H1 (cell line): ENCODE measurements at regions not wholly inside any gene's neighbourhood (a gene's known extent, or its start where the extent isn't known, plus 50 kb on each side); places are given as distances from the start of the nearest gene placed in this dataset.

ENCODE experiments used
- CTCF ChIA-PET: fragments of 300-600 bp; sonication (Branson Sonifier 250); formaldehyde crosslinking; loops from one replicate; lab custom pipeline; 2021; ENCODE audit not compliant: partially characterized antibody; lab: Charles Lee
- POLR2A ChIA-PET: fragments of 300-600 bp; sonication (Branson Sonifier 250); formaldehyde crosslinking; loops from one replicate; lab custom pipeline; 2021; ENCODE audit warnings: inconsistent platforms; ENCODE audit not compliant: partially characterized antibody; lab: Charles Lee
- DNase-seq, 2 experiments: peaks; one replicate each; pipeline versions ENCODE4 v3.0.0 to v3.0.0-alpha.2; 2010 to 2022; ENCODE audit warnings: low spot score in 2 of 2, low read depth in 1 of 2, mixed read lengths in 1 of 2
- FAIRE-seq: peaks from 2 replicates; lab custom pipeline; 2011; peaks lifted over from hg19 to GRCh38; lab: Jason Lieb, UNC
- H2AFZ ChIP-seq: 2 replicates; pipeline ENCODE4 v1.8.1; 2012; ENCODE audit warnings: low read length, inconsistent platforms
- H2AK5ac ChIP-seq: 2 replicates; pipeline ENCODE4 v1.6.1; 2013; ENCODE audit warnings: low read depth, low read length
- H2BK120ac ChIP-seq: replicated peaks from 2 replicates; pipeline ENCODE3; 2013; ENCODE audit warnings: low read depth, low read length, inconsistent platforms
- H2BK12ac ChIP-seq: 2 replicates; pipeline ENCODE4 v1.6.1; 2013; ENCODE audit warnings: low read depth, low read length
- H2BK15ac ChIP-seq: 2 replicates; pipeline ENCODE4 v1.6.1; 2013; ENCODE audit warnings: low read length
- H2BK20ac ChIP-seq: 2 replicates; pipeline ENCODE4 v1.6.1; 2013; ENCODE audit warnings: low read length
- H2BK5ac ChIP-seq: 2 replicates; pipeline ENCODE4 v1.6.1; 2013; ENCODE audit warnings: low read depth, low read length
- H3K14ac ChIP-seq: 2 replicates; pipeline ENCODE4 v1.6.1; 2013; ENCODE audit warnings: inconsistent platforms; ENCODE audit not compliant: insufficient read length
- H3K18ac ChIP-seq: 2 replicates; pipeline ENCODE4 v1.6.1; 2013; ENCODE audit warnings: low read length; ENCODE audit errors: extremely low read depth
- H3K23ac ChIP-seq: 2 replicates; pipeline ENCODE4 v1.6.1; 2013; ENCODE audit warnings: inconsistent platforms; ENCODE audit not compliant: insufficient read length
- H3K23me2 ChIP-seq: 2 replicates; pipeline ENCODE4 v1.6.1; 2013; ENCODE audit warnings: low read depth, low read length
- H3K27ac ChIP-seq: 2 replicates; pipeline ENCODE4 v1.6.1; 2011; ENCODE audit warnings: low read depth, low read length, inconsistent platforms
- H3K27me3 ChIP-seq, 4 experiments: replicated peaks in 1 of 4; 1 replicate in 1 of 4; 2 replicates in 3 of 4; pipeline versions ENCODE4 v1.6.1 to v1.8.1; 2011 to 2013; ENCODE audit warnings: low read length in 3 of 4, mild to moderate bottlenecking in 3 of 4, inconsistent platforms in 2 of 4, mixed read lengths in 2 of 4, moderate library complexity in 1 of 4; ENCODE audit not compliant: control insufficient read depth in 3 of 4, insufficient read depth in 3 of 4; ENCODE audit errors: extremely low read depth in 1 of 4
- H3K36me3 ChIP-seq, 4 experiments: 2 replicates each; pipeline versions ENCODE4 v1.6.1 to v1.8.1; 2011 to 2013; ENCODE audit warnings: mild to moderate bottlenecking in 4 of 4, low read length in 3 of 4, moderate library complexity in 2 of 4, control low read depth in 1 of 4, inconsistent platforms in 1 of 4; ENCODE audit not compliant: insufficient read depth in 4 of 4, control insufficient read depth in 2 of 4
- H3K4ac ChIP-seq: replicated peaks from 2 replicates; pipeline ENCODE3; 2013; ENCODE audit warnings: low read length, low read depth, mixed read lengths, inconsistent platforms; ENCODE audit not compliant: insufficient read length
- H3K4me1 ChIP-seq, 4 experiments: replicated peaks in 1 of 4; 1 replicate in 1 of 4; 2 replicates in 3 of 4; pipeline versions ENCODE4 v1.6.1 to v1.8.1; 2011 to 2013; ENCODE audit warnings: low read length in 3 of 4, inconsistent platforms in 2 of 4, mixed read lengths in 1 of 4; ENCODE audit not compliant: insufficient read depth in 4 of 4, control insufficient read depth in 3 of 4
- H3K4me2 ChIP-seq, 2 experiments: 2 replicates each; pipeline versions ENCODE4 v1.6.1 to v1.8.1; 2011 to 2013; ENCODE audit warnings: low read depth in 2 of 2, low read length in 2 of 2, control low read depth in 1 of 2, inconsistent platforms in 1 of 2, mild to moderate bottlenecking in 1 of 2; ENCODE audit not compliant: insufficient read depth in 1 of 2
- H3K4me3 ChIP-seq, 4 experiments: fragments of 200-600, 300-600 bp in 1 of 4; sonication (generic), shearing (Covaris generic), sonication (Bioruptor Twin) in 1 of 4; 2 replicates each; pipeline versions ENCODE4 v1.5.1 to v1.8.1; 2011 to 2016; ENCODE audit warnings: low read length in 4 of 4, low read depth in 3 of 4, control low read depth in 2 of 4, inconsistent platforms in 2 of 4, mild to moderate bottlenecking in 2 of 4, mixed read lengths in 1 of 4, moderate library complexity in 1 of 4; ENCODE audit not compliant: insufficient read depth in 2 of 4; ENCODE audit errors: extremely low read depth in 1 of 4
- H3K56ac ChIP-seq: replicated peaks from 2 replicates; pipeline ENCODE3; 2013; ENCODE audit warnings: low read depth, mild to moderate bottlenecking, mixed read lengths, low read length, inconsistent platforms; ENCODE audit not compliant: insufficient read length
- H3K79me1 ChIP-seq: 2 replicates; pipeline ENCODE4 v1.6.1; 2013; ENCODE audit warnings: low read depth, low read length, control low read depth
- H3K79me2 ChIP-seq, 2 experiments: 2 replicates each; pipeline versions ENCODE4 v1.6.1 to v1.8.1; 2012 to 2013; ENCODE audit warnings: low read length in 2 of 2, mild to moderate bottlenecking in 2 of 2, inconsistent platforms in 1 of 2; ENCODE audit not compliant: insufficient read depth in 2 of 2, control insufficient read depth in 1 of 2
- H3K9ac ChIP-seq, 4 experiments: replicated peaks in 1 of 4; 1 replicate in 1 of 4; 2 replicates in 3 of 4; pipeline versions ENCODE4 v1.6.1 to v1.8.1; 2011 to 2013; ENCODE audit warnings: low read depth in 3 of 4, low read length in 3 of 4, control low read depth in 2 of 4, mild to moderate bottlenecking in 2 of 4, moderate library complexity in 2 of 4, inconsistent platforms in 1 of 4; ENCODE audit errors: extremely low read depth in 1 of 4
- H3K9me3 ChIP-seq, 2 experiments: 2 replicates each; pipeline versions ENCODE4 v1.6.1 to v1.8.1; 2012 to 2013; ENCODE audit warnings: mild to moderate bottlenecking in 2 of 2, moderate library complexity in 2 of 2, control low read depth in 1 of 2, inconsistent platforms in 1 of 2, low read depth in 1 of 2, low read length in 1 of 2, mixed read lengths in 1 of 2; ENCODE audit not compliant: insufficient read depth in 2 of 2
- H4K20me1 ChIP-seq, 2 experiments: replicated peaks in 1 of 2; 2 replicates each; pipeline versions ENCODE3 to v1.8.1; 2011 to 2013; ENCODE audit warnings: inconsistent platforms in 2 of 2, low read length in 2 of 2, mild to moderate bottlenecking in 1 of 2; ENCODE audit not compliant: insufficient read depth in 2 of 2, control insufficient read depth in 1 of 2
- H4K5ac ChIP-seq: 2 replicates; pipeline ENCODE4 v1.6.1; 2013; ENCODE audit warnings: low read length, low read depth, mixed read lengths, inconsistent platforms; ENCODE audit not compliant: insufficient read length
- H4K8ac ChIP-seq: 2 replicates; pipeline ENCODE4 v1.8.0; 2013; ENCODE audit warnings: mild to moderate bottlenecking, moderate library complexity, low read length, inconsistent platforms; ENCODE audit not compliant: insufficient read depth; ENCODE audit errors: extremely low read depth
- H4K91ac ChIP-seq: replicated peaks from 2 replicates; pipeline ENCODE3; 2013; ENCODE audit warnings: low read length, mixed read lengths, inconsistent platforms; ENCODE audit not compliant: insufficient read length
- MAFK ChIP-seq: IDR thresholded peaks from 2 replicates; pipeline ENCODE4 v1.6.1; 2012; ENCODE audit warnings: low read depth, mild to moderate bottlenecking, improper control_type of control experiment, low read length
- MAX ChIP-seq: IDR thresholded peaks from 2 replicates; pipeline ENCODE4 v1.6.1; 2012; ENCODE audit warnings: inconsistent platforms
- RAD21 ChIP-seq, 2 experiments: IDR thresholded peaks in 1 of 2; conservative IDR thresholded peaks in 1 of 2; 2 replicates each; pipeline ENCODE4 v1.6.1; 2011; ENCODE audit warnings: low read depth in 2 of 2, low read length in 2 of 2, improper control_type of control experiment in 1 of 2, inconsistent platforms in 1 of 2, mild to moderate bottlenecking in 1 of 2, moderate library complexity in 1 of 2
- TEAD4 ChIP-seq: IDR thresholded peaks from 2 replicates; pipeline ENCODE4 v1.6.1; 2012; ENCODE audit warnings: low read depth, low read length, inconsistent platforms, mixed read lengths
- WGBS, 2 experiments: shearing (Covaris generic) in 1 of 2; methylation state at CpG; one replicate each; pipeline versions ENCODE4 v1.1.6 to v1.1.7; 2013 to 2015; ENCODE audit warnings: low lambda C conversion rate in 2 of 2, mixed read lengths in 2 of 2, inconsistent platforms in 1 of 2, low coverage in 1 of 2, missing lambda C conversion rate in 1 of 2; ENCODE audit not compliant: insufficient replicate concordance in 2 of 2, insufficient coverage in 1 of 2, insufficient read length in 1 of 2; ENCODE audit errors: extremely low coverage in 1 of 2, missing lambda C conversion rate in 1 of 2; 5-methylcytosine and 5-hydroxymethylcytosine counted together

GRCh38 chr9:19720377-19720776 is 68.5 kb downstream of the SLC24A2 start:
- Histone ChIP-seq H2BK15ac (no peak overlapping the region), H3K14ac (no peak overlapping the region), H3K79me1 (no peaks in the 10 kb centered on the region), H2BK120ac (no peak overlapping the region), H3K27ac (no peak overlapping the region), H4K5ac (no peak overlapping the region), H3K4me3 (no peak overlapping the region), H3K9me3 (no peaks in the 10 kb centered on the region), H3K9ac (no peak overlapping the region), H2BK12ac (no peak overlapping the region), H3K23ac (no peak overlapping the region), H4K8ac (no peak overlapping the region), H3K79me2 (no peaks in the 10 kb centered on the region), H3K4me2 (no peak overlapping the region), H3K4ac (no peak overlapping the region), H3K27me3 (no peaks in the 10 kb centered on the region), H2AK5ac (no peak overlapping the region), H4K20me1 (peaks cover 0 to 2% of the 10 kb centered on the region in 2 experiments), H2AFZ (no peak overlapping the region), H2BK5ac (no peak overlapping the region), H3K18ac (no peak overlapping the region), H3K4me1 (no peaks in the 10 kb centered on the region), H3K36me3 (no peaks in the 10 kb centered on the region), H3K23me2 (no peaks in the 10 kb centered on the region), H2BK20ac (no peak overlapping the region), H3K56ac (no peak overlapping the region), H4K91ac (no peak overlapping the region)
- DNase-seq (no peak), FAIRE-seq (peak; percentile 92)
- ChIA-PET CTCF (interaction anchor here (0.7 to 1.1 kb wide), 3 partner anchors 11 to 123 kb away, joined by 3 read pairs; no protein-coding TSS in a partner anchor), POLR2A (interaction anchor here (0.6 kb wide), 1 partner anchor 620 kb away, joined by 3 read pairs; no protein-coding TSS in a partner anchor)
- TF ChIP-seq RAD21 (IDR thresholded peaks at IDR 0.05 in 1 of 2, conservative IDR thresholded peaks at IDR 0.05 in 1 of 2; ENCODE audit: low read depth in 2 of 2, low read length in 2 of 2) (no peak), TEAD4 (peak; percentile 46; the same call in 1 of the 2 replicates), MAFK (no peak), MAX (no peak)
- 66% methylated on average over 3 of the region's 3 CpGs; no CpG with 5 or more reads in 1 of the 2 experiments for WGBS, 2 experiments
